Stimulated activated CD8-positive, alpha-beta memory T cell treated with anti-CD3 and anti-CD28 coated beads, Interleukin-4, amount 100 ng/mL, for 48 hours (primary cell): ENCODE measurements at regions not wholly inside any gene's neighbourhood (a gene's known extent, or its start where the extent isn't known, plus 50 kb on each side); places are given as distances from the start of the nearest gene placed in this dataset.
"Not testable (repeated sequence)": the region's sequence is repeated elsewhere in the genome, so short reads cannot be mapped to it uniquely, and the experiment has no call there.

Source experiments
- DNase-seq: peaks from one replicate; pipeline ENCODE4 v3.0.0-alpha.2; 2020

- DNase-seq: no peak
Measured at GRCh38 chr6:170232186-170233002, 58.5 kb downstream of the DLL1 start.

DNA sequence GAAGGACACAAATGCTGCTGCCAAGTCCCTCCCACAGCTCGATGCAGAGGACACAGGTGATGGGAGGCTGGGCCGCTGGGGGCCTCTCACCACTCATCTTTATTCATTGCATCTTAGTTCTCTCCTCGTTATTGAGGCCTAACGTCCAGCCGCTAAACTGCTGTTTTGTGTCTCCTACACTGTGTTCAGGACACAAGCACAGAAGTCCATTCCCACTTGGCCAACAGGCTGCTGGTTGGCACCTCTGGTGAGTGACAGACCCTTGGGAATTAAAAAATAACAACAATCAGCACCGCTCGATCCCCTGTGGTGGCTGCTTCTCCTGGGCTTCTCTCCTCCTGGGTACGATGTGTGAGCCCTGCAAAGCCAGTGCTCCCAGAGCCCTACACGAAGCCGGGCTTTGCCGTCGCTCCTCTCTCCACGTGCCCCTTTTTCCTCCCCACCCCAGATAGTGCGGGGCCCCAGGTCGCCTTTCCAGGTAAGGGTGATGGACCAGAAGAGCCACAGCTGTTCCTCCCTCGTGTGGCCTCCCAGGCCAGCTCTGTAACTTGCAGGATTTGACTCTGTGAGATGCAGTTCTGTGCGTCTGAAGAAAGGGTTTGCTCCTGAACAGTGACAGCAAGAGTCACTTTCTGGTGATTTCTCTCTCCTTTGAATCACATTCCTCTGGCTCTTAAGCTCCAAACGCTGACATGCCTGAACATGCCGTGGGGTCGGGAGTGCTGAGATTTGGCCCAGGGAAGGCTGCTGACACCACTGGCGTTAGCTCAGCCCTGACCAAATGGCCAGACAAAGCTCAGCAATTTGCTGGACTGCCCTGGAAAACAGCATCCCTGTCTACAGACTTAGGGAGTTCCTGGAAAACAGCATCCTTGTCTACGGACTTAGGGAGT, 59.3 kb downstream of the DLL1 start:
- DNase-seq: no peak

- no peak for DNase-seq
Measured at GRCh38 chr6:170230520-170231292, 60.2 kb downstream of the DLL1 start.

DNA sequence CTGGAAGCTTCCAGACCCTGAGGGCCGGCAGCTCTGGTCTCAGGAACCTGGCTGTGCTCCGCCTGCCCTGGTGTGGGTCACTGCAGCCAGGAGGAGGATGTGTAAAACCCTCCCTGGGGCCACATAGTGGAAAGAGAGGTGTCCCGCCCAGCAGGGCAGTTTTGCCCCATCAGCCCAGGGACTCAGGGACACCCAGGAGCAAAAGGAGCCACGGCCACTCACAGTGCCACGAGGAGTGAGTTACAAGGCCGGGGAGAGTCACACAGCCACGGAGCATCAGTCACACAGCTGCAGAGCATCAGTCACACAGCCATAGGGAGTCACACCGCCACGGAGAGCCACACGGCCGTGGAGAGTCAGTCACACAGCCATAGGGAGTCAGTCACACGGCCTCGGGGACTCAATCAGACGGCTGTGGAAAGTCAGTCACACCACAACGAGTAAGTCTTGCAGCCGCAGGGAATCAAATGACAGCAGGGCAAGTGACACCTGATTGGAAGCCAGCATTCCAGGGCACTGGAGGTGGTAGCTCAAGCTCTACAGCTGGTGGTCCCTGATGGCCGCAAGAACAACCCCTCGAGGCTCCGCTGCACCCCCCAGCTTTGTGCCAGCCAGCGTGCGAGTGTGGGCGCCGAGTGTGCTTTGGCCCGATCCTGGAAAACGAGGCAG, 60.9 kb downstream of the DLL1 start:
- DNase-seq: no peak

- no peak for DNase-seq
Measured at GRCh38 chr6:170229396-170229795, 61.5 kb downstream of the DLL1 start.

GRCh38 chr6:170228946-170229310, 62.0 kb downstream of the DLL1 start:
- DNase-seq: no peak

DNA sequence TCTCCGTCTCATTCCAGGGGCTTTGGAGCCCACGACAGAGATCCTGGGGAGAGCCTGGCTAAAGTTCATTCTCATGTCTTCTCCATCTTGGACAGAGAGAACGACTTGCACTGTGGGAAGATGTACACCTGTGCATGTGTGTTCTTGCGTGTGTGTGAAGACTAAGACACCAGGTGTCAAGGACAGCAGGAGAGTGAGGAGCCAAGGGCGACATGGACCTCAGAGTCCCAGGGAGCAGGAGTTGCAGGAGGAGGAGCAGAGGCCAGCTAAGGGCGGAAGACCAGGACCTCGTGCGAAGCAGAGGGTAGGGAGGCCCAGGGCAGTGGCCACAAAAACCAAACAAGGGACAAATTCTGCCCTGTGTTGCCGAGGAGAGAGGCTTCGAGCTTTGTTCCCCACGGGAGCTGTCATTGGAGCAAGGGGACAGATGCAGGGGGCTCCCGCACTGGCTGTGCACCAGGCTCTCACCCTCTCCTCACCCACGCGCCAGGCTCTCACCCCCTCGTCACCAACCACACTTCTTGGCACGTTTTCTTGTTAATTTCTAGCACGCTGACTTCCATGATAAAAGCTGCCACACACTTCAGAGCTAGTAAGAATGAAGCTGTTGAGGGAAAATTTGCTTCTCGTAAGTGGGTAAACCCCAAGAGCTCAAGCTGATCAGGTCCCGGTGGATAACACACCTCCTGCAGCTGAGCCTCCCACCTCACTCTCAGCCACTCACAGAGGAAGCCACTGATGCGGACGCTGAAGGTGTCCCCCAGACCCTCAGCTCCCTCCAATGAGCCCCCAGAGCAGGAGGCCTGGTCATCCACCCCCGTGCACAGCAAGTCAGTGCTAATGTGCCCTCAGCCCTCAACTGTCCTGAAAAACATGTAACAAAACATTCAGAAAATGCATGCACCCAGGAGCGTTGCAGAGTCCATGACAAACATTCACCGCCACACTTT, 62.6 kb downstream of the DLL1 start:
- DNase-seq: no peak

DNA sequence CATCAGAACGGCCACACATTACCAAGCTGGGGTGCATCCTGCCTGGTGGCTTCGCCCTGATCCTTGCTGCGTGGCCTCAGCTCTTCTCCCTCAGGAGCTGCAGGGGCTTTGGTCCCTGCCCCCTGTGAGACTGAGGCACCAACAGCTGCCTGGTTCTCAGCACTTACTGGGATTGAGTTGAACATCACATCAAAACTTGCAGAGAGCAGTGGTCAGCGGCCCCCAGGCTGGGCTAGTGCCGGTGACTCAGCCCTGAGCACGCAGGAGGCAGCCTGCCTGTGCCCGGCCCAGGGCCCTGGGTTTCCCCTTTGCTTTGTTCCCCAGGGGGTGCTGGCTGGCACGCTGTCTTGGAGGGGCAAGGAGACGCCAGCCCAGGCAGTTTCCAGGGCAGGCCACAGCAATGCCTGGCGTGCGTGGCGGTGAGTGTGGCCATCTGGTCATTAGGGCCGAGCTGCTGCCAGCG, 63.3 kb downstream of the DLL1 start:
- DNase-seq: no peak

DNA sequence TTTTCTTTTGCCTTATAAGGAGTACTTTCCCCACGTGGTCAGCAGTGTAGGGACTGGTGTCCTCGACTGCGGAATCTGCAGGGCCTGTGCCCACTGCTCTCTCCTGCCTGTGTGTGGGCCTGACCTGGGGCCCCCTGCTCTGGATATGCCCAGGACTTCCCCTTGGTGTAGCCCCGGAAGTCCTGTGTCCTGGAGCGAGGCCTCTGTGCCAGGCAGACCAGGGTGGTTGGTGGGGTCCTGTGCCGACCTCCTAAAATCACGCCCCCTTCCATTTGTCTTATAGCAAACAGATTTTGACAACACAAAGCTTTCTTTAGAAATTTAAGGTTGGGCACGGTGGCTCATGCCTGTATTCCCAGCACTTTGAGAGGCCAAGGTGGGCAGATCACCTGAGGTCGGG, 64.2 kb downstream of the DLL1 start:
- no peak for DNase-seq

- DNase-seq: no peak
Measured at GRCh38 chr6:170225852-170226417, 64.9 kb downstream of the DLL1 start.

GRCh38 chr6:170224694-170225660, 65.9 kb downstream of the DLL1 start:
- no peak for DNase-seq

DNA sequence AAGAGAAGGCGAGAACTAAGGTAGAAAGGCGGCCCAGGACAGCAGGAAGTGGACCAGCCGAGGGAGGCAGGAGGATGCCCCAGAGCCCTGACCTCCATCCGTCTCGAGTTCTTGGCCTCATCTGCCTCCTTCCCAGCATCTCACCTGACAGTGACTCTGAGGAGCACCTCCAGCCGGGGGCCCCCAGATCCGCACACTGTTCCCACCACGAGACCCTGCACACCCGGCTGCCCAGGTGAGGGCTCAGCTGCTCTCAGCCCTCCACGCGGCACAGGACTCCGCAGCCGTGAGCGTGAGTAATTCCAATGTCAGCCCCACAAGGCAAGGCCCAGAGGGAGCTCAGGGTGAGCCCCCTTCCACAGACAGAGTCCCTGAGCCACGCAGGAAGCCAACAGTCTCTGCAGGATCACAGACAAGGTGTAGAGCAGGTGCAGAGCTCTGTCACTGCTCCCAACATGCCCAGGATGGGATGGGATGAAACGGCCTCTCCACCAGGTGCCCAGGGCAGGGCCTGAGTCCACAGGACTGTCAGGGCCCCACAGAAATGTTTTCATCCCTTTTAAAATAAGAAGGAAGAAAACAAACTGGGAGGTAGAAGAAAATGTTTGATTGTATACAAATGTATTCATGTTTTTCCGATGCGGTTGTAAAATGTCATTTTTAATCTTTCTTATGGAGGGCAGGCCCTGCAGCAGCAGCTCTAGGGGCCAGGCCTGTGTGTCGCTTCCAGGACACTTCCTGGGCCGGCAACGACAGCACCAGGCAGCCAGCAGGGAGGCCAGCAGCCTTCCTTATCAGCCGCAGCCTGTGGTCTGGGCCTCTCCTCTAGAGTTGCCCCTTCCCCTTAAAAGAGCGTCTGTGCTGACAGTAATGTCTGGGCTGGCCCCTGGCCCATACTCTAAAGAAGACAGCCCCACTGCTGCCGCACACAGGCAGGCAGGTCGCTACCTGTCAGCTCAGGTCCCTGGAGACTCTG, 66.9 kb downstream of the DLL1 start:
- DNase-seq: no peak

GRCh38 chr6:170222498-170223471, 68.1 kb downstream of the DLL1 start:
- no peak for DNase-seq

GRCh38 chr6:170221753-170222400, 69.0 kb downstream of the DLL1 start:
- DNase-seq: no peak

DNA sequence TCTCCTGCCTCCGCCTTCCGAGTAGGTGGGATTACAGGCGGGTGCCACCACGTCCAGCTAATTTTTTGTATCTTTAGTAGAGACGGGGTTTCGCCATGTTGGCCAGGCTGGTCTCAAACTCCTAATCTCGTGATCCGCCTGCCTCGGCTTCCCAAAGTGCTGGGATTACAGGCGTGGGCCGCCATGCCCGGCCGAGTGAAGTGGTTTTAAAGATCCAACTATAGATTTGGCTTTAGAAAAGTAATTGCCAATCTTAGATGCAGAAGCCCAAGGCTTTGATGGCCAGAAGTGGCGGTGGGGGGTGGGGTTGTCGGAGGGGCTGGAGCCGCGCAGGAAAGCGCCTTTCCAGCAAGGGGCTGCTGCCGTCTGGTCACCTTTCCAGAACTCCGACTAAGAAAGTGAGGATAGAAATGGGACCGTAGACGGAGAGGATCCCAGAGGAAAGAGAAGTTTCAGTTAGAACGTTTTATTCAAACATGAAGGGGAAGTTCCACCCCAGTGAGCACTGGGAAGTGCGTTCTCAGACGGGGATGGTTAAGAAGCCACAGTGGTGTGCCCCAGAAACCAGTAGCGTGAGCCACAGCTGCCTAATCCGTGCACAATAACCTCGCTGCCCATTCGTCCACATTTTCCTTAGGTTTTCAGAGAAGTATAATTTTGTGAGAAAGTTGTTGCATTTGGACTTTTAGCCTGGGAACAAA, 69.7 kb downstream of the DLL1 start:
- no peak for DNase-seq

DNA sequence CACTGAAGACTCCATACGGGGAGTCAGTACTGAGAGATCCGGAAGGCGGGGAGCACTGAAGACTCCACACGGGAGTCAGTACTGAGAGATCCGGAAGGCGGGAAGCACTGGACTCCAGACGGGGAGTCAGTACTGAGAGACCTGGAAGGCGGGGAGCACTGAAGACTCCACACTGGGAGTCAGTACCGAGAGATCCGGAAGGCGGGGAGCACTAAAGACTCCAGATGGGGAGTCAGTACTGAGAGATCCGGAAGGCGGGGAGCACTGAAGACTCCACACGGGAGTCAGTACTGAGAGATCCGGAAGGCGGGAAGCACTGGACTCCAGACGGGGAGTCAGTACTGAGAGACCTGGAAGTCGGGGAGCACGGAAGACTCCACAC, 77.2 kb downstream of the DLL1 start:
- not testable (repeated sequence) for DNase-seq
